ENCODE measurements at regions not wholly inside any gene's neighbourhood (a gene's known extent, or its start where the extent isn't known, plus 50 kb on each side); places are given as distances from the start of the nearest gene placed in this dataset.

DNA sequence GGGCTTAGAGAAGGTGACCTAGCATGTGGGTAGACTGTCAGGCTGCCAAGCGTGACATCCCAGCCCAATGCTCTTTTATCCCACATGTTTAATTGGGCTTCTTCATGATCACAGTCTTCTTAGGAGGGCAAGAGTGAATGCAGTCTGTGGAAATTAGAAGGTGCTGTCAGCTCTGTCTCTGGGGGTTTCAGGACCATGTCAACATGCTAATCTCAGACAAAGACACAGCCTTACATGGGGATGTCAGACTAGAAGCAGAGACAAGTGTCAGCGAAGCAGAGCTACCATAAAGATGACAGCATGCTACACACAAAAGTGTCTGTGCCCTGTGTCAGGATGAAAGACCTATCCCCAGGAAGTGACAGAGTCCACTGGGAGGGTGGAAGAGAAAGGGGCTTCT lies 120.1 kb upstream of the SLC25A36 start:
- Histone ChIP-seq H3K36me3 (ENCODE audit: control insufficient read depth, insufficient read depth, low read length) (no peaks in the 10 kb centered on the region), H3K4me3 (ENCODE audit: low read depth, low read length) (no peak overlapping the region), H3K27me3 (ENCODE audit: control insufficient read depth, insufficient read depth, low read length) (no peaks in the 10 kb centered on the region)
- TF ChIP-seq, protein P1, sequence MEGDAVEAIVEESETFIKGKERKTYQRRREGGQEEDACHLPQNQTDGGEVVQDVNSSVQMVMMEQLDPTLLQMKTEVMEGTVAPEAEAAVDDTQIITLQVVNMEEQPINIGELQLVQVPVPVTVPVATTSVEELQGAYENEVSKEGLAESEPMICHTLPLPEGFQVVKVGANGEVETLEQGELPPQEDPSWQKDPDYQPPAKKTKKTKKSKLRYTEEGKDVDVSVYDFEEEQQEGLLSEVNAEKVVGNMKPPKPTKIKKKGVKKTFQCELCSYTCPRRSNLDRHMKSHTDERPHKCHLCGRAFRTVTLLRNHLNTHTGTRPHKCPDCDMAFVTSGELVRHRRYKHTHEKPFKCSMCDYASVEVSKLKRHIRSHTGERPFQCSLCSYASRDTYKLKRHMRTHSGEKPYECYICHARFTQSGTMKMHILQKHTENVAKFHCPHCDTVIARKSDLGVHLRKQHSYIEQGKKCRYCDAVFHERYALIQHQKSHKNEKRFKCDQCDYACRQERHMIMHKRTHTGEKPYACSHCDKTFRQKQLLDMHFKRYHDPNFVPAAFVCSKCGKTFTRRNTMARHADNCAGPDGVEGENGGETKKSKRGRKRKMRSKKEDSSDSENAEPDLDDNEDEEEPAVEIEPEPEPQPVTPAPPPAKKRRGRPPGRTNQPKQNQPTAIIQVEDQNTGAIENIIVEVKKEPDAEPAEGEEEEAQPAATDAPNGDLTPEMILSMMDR (IDR thresholded peaks at IDR 0.05; ENCODE audit: insufficient read depth, low read length, severe bottlenecking) = no peak
- no peak for DNase-seq (ENCODE audit: low read depth)
- no peak for FAIRE-seq

DNA sequence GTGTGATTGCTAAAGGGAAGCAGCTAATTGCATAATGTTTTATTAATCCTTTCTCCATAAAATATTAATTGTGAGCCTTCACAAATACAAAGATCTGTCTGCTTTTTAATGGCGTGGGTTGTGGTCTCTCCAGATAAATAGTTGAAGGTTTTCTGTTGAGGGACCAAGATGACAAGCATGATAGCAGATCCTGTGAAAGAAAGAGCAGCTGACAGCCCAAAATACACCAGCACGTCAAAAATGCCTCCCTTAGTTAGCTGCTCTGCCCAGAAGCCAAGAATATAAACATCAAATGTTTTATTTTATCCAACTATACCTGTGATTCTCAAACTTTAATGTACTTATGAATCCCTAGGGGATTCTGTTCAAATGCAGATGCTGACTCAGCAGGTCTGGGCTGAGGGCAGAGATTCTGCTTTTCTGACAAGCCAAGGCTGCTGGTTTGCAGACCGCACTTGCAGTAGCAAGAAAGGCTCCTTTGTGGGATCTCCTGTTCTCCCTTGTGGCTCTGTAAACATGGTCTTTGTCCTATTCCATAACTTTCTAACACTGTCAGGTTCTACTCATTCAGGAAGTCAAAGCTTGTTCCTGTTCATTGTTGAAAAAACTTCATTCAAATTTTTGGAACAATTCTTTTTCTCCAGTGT lies 119.1 kb upstream of the SLC25A36 start:
- no peak for FAIRE-seq
- Histone ChIP-seq H3K4me3 (ENCODE audit: low read depth, low read length) (no peak overlapping the region), H3K36me3 (ENCODE audit: control insufficient read depth, insufficient read depth, low read length) (no peaks in the 10 kb centered on the region), H3K27me3 (ENCODE audit: control insufficient read depth, insufficient read depth, low read length) (no peaks in the 10 kb centered on the region)
- no peak for DNase-seq (ENCODE audit: low read depth)
- TF ChIP-seq, protein P1 (IDR thresholded peaks at IDR 0.05; ENCODE audit: insufficient read depth, low read length, severe bottlenecking) = no peak

DNA sequence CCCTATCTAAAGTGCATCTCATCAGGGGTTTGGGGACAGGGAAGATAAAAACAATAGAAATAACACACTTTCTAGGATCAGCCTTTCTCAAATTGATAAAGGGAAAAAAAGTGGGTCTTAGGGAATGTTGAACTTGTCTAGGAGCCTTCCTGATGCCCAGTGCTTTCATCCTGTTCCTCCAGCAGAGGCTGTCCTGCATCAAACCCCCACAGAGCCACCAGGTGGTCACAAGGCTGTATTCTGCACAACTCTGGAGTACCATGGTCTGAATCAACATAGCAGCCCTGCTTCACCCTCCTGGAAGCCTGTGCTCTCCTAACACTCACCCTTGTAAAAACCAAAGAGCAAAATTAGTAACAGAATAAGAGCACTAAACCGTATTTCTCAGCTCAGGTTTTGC lies 118.5 kb upstream of the SLC25A36 start:
- Histone ChIP-seq H3K36me3 (ENCODE audit: control insufficient read depth, insufficient read depth, low read length) (no peaks in the 10 kb centered on the region), H3K4me3 (ENCODE audit: low read depth, low read length) (no peak overlapping the region), H3K27me3 (ENCODE audit: control insufficient read depth, insufficient read depth, low read length) (no peaks in the 10 kb centered on the region)
- TF ChIP-seq, protein P1 (IDR thresholded peaks at IDR 0.05; ENCODE audit: insufficient read depth, low read length, severe bottlenecking) = no peak
- DNase-seq (ENCODE audit: low read depth) (no peak), FAIRE-seq (no peak)

DNA sequence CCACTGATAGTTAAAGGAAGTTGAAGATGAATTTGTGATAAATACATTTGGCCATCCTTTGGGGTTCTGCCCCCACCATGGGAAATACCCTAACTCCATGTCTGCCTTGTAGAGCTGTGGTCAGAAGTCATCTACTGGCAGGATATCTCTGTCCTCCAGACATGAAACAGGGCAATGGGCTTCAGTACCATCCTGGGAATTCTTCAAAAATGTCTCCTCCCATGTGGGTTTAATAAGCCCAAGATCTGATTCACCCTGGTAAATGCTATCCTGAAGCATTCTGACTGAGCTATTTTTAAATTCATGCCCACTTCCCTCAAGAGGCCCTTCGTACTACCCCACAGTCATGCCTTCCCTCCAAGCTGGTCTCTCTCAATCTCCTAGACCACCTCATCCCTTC lies 113.7 kb upstream of the SLC25A36 start:
- Histone ChIP-seq H3K36me3 (ENCODE audit: control insufficient read depth, insufficient read depth, low read length) (no peaks in the 10 kb centered on the region), H3K4me3 (ENCODE audit: low read depth, low read length) (no peak overlapping the region), H3K27me3 (ENCODE audit: control insufficient read depth, insufficient read depth, low read length) (no peaks in the 10 kb centered on the region)
- TF ChIP-seq, protein P1 (IDR thresholded peaks at IDR 0.05; ENCODE audit: insufficient read depth, low read length, severe bottlenecking) = no peak
- no peak for FAIRE-seq
- no peak for DNase-seq (ENCODE audit: low read depth)

DNA sequence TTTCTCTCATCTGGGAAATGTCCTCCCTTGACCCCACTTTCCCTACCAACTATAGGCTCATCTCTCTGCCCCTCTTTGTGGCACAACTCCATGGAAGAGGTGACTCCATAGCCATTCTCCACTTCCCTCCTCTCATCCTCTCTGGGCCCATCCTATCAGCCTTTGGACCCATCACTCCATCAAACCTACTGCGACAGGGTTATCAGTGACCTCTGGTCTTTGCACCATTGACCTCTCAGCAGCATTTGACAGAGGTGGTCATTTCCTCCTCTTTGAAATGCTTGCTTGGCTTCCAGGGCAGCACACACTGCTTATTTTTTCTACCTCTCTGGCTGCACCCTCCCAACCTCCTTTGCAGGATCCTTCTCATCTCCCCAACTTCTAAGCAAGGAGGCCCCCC lies 113.1 kb upstream of the SLC25A36 start:
- Histone ChIP-seq H3K4me3 (ENCODE audit: low read depth, low read length) (no peak overlapping the region), H3K27me3 (ENCODE audit: control insufficient read depth, insufficient read depth, low read length) (no peaks in the 10 kb centered on the region), H3K36me3 (ENCODE audit: control insufficient read depth, insufficient read depth, low read length) (no peaks in the 10 kb centered on the region)
- FAIRE-seq = no peak
- DNase-seq (ENCODE audit: low read depth) = no peak
- TF ChIP-seq, protein P1 (IDR thresholded peaks at IDR 0.05; ENCODE audit: insufficient read depth, low read length, severe bottlenecking) = no peak

DNA sequence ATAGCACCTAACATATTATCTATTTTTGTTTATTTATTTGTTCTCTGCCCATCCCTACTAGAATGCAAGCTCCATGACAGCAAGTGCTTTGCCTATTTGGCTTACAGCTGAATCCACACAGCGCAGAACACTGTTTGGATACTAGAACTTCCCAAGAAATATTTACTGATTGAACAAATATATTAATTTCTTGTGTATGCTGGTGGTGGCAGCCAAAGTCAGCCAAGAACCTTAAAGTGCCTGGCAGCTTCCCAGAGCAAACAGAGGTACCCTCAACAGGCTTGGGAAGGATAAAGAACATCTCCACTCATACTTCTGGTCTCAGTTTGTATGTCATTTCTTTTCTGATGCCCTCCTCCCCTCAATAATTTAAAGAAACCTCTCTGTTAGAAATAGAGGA lies 111.8 kb upstream of the SLC25A36 start:
- DNase-seq (ENCODE audit: low read depth) (no peak), FAIRE-seq (no peak)
- TF ChIP-seq, protein P1 (IDR thresholded peaks at IDR 0.05; ENCODE audit: insufficient read depth, low read length, severe bottlenecking) = no peak
- H3K27me3 ChIP-seq (ENCODE audit: control insufficient read depth, insufficient read depth, low read length) = no peaks in the 10 kb centered on the region
- H3K36me3 ChIP-seq (ENCODE audit: control insufficient read depth, insufficient read depth, low read length) = no peaks in the 10 kb centered on the region
- no peak overlapping the region for H3K4me3 ChIP-seq (ENCODE audit: low read depth, low read length)
